ENCODE measurements at regions not wholly inside any gene's neighbourhood (a gene's known extent, or its start where the extent isn't known, plus 50 kb on each side); places are given as distances from the start of the nearest gene placed in this dataset.

GRCh38 chr16:72246423-72246822 is 74.5 kb upstream of the PMFBP1 start:
- TF ChIP-seq, protein P1, sequence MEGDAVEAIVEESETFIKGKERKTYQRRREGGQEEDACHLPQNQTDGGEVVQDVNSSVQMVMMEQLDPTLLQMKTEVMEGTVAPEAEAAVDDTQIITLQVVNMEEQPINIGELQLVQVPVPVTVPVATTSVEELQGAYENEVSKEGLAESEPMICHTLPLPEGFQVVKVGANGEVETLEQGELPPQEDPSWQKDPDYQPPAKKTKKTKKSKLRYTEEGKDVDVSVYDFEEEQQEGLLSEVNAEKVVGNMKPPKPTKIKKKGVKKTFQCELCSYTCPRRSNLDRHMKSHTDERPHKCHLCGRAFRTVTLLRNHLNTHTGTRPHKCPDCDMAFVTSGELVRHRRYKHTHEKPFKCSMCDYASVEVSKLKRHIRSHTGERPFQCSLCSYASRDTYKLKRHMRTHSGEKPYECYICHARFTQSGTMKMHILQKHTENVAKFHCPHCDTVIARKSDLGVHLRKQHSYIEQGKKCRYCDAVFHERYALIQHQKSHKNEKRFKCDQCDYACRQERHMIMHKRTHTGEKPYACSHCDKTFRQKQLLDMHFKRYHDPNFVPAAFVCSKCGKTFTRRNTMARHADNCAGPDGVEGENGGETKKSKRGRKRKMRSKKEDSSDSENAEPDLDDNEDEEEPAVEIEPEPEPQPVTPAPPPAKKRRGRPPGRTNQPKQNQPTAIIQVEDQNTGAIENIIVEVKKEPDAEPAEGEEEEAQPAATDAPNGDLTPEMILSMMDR (IDR thresholded peaks at IDR 0.05): no peak
- no peaks in the 10 kb centered on the region for H3K36me3 ChIP-seq
- H3K4me1 ChIP-seq: peaks cover 0 to 12% (median 0%) of the 10 kb centered on the region in 4 donors
- no peak overlapping the region for H3K4me3 ChIP-seq
- DNase-seq: no peak
- no peak overlapping the region for H3K27ac ChIP-seq
- intact Hi-C loops (cut with DNase I; ENCODE audit: low total_unique reads): no loop called here
- H3K9me3 ChIP-seq: no peaks in the 10 kb centered on the region
- no peaks in the 10 kb centered on the region for H3K27me3 ChIP-seq

- DNase-seq: no peak
- Histone ChIP-seq H3K4me3 (no peak overlapping the region), H3K9me3 (no peaks in the 10 kb centered on the region), H3K36me3 (no peaks in the 10 kb centered on the region), H3K4me1 (peaks cover 0 to 12% (median 0%) of the 10 kb centered on the region in 4 donors), H3K27ac (no peak overlapping the region), H3K27me3 (no peaks in the 10 kb centered on the region)
- TF ChIP-seq, protein P1 (IDR thresholded peaks at IDR 0.05): no peak
- intact Hi-C loops (cut with DNase I; ENCODE audit: low total_unique reads): loop anchor here (5.0 kb wide), 1 partner anchor 222 kb away; no protein-coding TSS in a partner anchor
These were observed 72.9 kb upstream of the PMFBP1 start for GRCh38 chr16:72244853-72245252.

DNA sequence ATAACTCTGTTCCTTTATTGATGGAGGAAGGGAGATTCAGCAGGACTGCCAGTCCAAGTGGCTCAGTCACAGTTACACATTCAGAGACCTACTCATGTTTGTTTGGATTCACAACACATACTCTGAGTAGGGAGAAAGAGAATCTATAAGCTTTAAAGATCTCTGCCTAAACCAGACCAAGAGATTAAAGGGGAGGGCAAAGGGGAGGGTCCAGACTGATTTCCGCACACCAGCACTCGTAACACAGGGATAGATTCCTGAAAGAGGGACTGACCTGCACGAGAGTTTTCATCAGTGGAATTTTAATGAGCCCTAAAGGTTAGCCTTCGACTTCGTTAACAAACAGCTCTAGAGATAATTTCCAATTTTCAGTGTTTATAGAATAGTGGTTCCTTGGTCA is 71.7 kb upstream of the PMFBP1 start:
- H3K36me3 ChIP-seq: no peaks in the 10 kb centered on the region
- no peaks in the 10 kb centered on the region for H3K9me3 ChIP-seq
- DNase-seq: no peak
- intact Hi-C loops (cut with DNase I; ENCODE audit: low total_unique reads): loop anchor here (5.0 kb wide), 1 partner anchor 224 kb away; no protein-coding TSS in a partner anchor
- no peak overlapping the region for H3K27ac ChIP-seq
- TF ChIP-seq, protein P1 (IDR thresholded peaks at IDR 0.05): no peak
- H3K27me3 ChIP-seq: no peaks in the 10 kb centered on the region
- H3K4me1 ChIP-seq: peaks cover 0 to 12% (median 0%) of the 10 kb centered on the region in 4 donors
- H3K4me3 ChIP-seq: no peak overlapping the region

- intact Hi-C loops (cut with DNase I; ENCODE audit: low total_unique reads): loop anchor here (5.0 kb wide), 1 partner anchor 225 kb away; no protein-coding TSS in a partner anchor
- Histone ChIP-seq H3K27ac (no peak overlapping the region), H3K36me3 (no peaks in the 10 kb centered on the region), H3K4me3 (no peak overlapping the region), H3K27me3 (no peaks in the 10 kb centered on the region), H3K9me3 (no peaks in the 10 kb centered on the region), H3K4me1 (peaks cover 0 to 7% (median 0%) of the 10 kb centered on the region in 4 donors)
- TF ChIP-seq, protein P1 (IDR thresholded peaks at IDR 0.05): no peak
- no peak for DNase-seq
These were observed 70.8 kb upstream of the PMFBP1 start for GRCh38 chr16:72242757-72243156.

GRCh38 chr16:72241930-72242329 is 70.0 kb upstream of the PMFBP1 start:
- intact Hi-C loops (cut with DNase I; ENCODE audit: low total_unique reads): loop anchor here (5.0 kb wide), 1 partner anchor 225 kb away; no protein-coding TSS in a partner anchor
- H3K27ac ChIP-seq: no peak overlapping the region
- no peaks in the 10 kb centered on the region for H3K4me1 ChIP-seq
- H3K9me3 ChIP-seq: no peaks in the 10 kb centered on the region
- no peaks in the 10 kb centered on the region for H3K27me3 ChIP-seq
- H3K36me3 ChIP-seq: no peaks in the 10 kb centered on the region
- TF ChIP-seq, protein P1 (IDR thresholded peaks at IDR 0.05): peak; percentile 72 to 77
- DNase-seq: no peak
- no peak overlapping the region for H3K4me3 ChIP-seq

GRCh38 chr16:72241008-72241407 is 69.1 kb upstream of the PMFBP1 start:
- Histone ChIP-seq H3K4me3 (no peak overlapping the region), H3K27me3 (no peaks in the 10 kb centered on the region), H3K27ac (no peak overlapping the region), H3K9me3 (no peaks in the 10 kb centered on the region), H3K4me1 (no peaks in the 10 kb centered on the region), H3K36me3 (no peaks in the 10 kb centered on the region)
- intact Hi-C loops (cut with DNase I; ENCODE audit: low total_unique reads): loop anchor here (5.0 kb wide), 1 partner anchor 226 kb away; no protein-coding TSS in a partner anchor
- TF ChIP-seq, protein P1 (IDR thresholded peaks at IDR 0.05): no peak
- DNase-seq: no peak

Measured in tibial artery (tissue), 4 donors.